Stimulated activated CD4-positive, alpha-beta T cell treated with anti-CD3 and anti-CD28 coated beads, Interleukin-1b, Interleukin-23, amount 100 ng/mL, for 4 hours (primary cell): ENCODE measurements at regions not wholly inside any gene's neighbourhood (a gene's known extent, or its start where the extent isn't known, plus 50 kb on each side); places are given as distances from the start of the nearest gene placed in this dataset.

Experiments used
- DNase-seq, 2 donors: peaks; one replicate each; pipeline ENCODE4 v3.0.0-alpha.2; 2020; ENCODE audit warnings: low read depth in 2 of 2

DNA sequence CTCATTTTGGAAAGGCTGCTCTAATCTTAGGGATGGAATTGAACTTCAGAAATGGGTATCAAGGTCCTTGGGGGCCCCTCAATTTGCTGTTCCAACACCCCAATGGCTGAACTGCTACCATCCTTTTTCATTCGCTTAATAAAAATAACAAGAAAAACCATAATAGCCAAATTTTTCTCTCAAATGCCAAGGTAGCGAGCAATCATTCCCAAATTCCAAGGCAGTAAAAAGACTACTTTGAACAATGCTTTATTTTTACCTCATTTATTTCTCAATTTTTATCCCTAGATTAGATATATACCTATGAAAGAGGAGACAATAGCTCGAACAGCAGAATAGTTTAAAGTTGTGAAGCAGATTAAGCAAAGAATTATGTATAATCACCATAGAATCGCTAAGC, 323.4 kb upstream of the SLC7A11 start:
- no peak for DNase-seq

GRCh38 chr4:138562544-138562991, 320.4 kb upstream of the SLC7A11 start:
- no peak for DNase-seq

DNA sequence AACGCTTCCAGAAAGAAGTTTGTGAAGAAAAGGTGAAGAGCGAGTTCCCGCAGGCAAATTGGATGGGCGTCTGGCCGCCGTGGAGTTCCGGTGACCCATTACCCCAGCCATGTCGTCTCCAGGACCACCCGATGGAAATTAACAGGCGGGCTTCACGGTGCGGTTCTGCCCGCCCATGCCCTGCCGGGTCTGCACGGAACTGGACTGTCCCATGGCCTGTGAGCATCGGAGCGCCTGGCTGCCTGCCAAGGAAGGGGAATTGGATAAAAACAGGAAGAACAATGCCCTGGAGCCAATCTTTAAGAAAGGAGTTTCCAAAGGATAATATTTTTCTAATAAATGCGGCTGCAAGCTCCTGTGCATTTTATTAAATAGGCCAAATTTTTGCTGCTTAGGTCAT, 319.8 kb upstream of the SLC7A11 start:
- no peak for DNase-seq

DNA sequence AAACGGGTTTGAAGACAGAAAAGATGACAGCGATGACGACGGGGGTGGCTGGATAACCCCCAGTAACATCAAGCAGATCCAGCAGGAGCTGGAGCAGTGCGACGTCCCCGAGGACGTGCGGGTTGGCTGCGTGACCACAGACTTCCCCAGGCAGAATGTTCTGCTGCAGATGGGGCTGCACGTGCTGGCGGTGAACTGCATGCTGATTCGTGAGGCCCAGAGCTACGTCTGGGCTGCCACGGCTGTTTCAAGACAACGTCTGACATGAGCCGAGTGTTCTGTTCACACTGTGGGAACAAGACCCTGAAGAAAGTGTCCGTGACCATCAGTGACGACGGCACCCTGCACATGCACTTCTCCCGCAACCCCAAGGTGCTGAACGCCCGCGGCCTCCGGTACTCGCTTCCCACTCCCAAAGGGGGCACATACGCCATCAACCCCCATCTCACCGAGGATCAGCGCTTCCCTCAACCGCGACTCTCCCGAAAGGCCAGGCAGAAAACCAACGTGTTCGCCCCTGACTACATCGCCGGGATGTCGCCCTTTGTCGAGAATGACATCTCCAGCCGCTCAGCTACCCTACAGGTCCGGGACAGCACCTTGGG, 319.2 kb upstream of the SLC7A11 start:
- DNase-seq = no peak

GRCh38 chr4:138560448-138560847, 318.3 kb upstream of the SLC7A11 start:
- no peak for DNase-seq

GRCh38 chr4:138558886-138559285, 316.7 kb upstream of the SLC7A11 start:
- DNase-seq = no peak

GRCh38 chr4:138555584-138555983, 313.4 kb upstream of the SLC7A11 start:
- DNase-seq = no peak

DNA sequence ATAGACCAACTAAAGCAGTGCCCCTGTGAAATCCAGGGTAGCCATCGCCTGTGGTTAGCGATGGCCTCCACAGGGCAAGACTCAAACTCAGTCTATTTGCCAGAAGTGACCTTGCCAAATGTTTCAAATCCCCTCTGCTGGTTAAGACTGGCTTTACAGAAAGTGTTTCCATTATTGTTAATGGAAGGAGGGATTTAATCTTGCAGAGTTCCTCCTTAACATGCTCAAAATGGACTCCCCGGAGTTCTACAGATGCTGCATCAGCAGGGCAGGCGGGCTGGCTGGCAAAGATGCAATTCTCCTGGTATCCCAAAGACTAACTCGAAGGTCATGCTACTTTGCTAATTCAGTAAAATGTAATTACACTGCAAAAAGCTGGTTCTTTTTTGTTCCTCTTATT, 313.0 kb upstream of the SLC7A11 start:
- DNase-seq = no peak

DNA sequence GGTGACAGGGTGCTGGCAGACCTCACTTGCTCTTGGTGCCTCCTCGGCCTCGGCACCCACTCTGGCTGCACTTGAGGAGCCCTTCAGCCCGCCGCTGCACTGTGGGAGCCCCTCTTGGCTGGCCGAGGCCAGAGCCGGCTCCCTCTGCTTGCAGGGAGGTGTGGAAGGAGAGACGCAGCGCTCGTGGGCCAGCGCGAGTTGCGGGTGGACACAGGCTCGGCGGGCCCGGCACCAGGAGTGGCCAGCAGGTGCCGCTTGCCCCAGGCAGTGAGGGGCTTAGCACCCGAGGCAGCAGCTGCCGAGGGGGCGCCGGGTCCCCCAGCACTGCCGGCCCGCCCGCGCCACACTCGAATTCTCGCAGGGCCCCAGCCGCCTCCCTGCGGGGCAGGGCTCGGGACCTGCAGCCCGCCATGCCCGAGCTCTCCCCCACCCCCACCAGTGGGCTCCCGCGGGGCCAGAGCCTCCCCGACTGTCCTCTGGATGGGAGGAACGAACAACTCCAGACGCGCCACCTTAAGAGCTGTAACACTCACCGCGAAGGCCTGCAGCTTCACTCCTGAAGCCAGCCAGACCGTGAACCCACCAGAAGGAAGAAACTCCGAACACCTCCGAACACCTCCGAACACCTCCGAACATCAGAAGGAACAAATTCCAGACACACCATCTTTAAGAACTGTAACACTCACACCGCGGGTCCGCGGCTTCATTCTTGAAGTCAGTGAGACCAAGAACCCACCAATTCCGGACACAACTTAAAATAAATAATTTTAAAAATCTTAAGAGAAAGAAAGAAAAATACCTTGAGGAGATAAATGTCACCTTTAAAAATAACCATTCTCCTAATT, 311.1 kb upstream of the SLC7A11 start:
- DNase-seq = no peak

DNA sequence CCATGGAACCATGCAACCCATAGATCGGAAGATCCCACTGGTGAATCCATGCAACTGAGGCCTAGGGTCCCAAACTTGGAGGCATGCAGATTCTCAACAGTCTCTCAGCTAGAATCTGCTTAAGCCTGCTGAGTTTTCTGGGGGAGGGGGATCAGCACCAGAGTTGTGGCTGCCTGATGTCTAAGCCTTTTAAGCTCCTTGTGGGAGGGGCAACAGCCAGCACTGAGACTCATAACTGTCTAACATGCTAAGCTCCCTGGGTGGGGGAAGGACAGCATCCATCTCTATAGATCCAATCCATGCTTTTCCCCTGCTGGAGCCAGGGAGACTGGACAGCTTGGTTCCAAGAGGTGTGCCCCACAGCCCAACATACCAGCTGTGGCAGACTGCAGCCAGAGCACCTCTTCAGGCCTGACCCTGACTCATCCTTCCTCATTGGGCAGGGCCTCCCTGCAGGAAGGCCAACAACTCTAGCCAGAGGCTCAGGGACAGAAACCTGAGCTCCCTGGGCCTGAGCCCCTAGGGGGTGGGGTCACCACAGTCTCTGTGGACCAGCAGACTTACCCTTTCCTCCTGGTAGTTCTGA, 300.1 kb upstream of the SLC7A11 start:
- DNase-seq = no peak

DNA sequence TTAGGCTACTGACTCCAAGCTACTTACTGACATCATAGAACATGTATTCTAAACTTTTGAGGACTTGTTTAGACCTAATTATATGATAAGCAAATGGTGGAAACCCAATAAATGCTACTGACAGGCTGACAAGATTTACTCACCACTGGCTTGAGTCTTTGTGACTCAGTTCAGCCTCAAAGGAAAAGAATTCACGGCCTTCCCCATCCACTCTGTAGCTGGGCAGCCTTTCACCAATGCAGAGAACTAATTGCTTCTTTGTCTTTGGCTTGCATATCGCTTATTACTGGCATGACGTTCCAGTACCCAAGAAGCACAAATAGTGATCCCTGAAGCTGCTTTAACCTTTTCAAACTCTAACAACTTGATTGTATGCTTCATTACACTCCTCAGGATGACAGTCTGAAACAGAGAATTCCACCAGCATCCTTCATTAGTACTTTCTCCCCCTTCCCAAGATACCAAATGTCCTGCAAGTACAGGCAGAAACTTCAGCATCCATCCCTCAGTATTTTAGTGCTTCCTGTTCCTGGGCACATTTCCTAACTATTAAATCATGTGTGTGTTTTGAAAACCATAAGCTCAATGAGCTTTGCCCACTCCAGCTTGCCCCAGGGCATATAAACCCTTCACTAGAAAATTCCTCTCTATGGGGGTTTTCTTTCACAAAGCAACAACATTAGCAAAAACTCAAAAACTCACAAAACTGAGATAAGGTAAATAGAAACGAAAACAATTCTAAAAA, 298.1 kb upstream of the SLC7A11 start:
- DNase-seq = no peak

GRCh38 chr4:138538743-138539142, 296.6 kb upstream of the SLC7A11 start:
- no peak for DNase-seq

DNA sequence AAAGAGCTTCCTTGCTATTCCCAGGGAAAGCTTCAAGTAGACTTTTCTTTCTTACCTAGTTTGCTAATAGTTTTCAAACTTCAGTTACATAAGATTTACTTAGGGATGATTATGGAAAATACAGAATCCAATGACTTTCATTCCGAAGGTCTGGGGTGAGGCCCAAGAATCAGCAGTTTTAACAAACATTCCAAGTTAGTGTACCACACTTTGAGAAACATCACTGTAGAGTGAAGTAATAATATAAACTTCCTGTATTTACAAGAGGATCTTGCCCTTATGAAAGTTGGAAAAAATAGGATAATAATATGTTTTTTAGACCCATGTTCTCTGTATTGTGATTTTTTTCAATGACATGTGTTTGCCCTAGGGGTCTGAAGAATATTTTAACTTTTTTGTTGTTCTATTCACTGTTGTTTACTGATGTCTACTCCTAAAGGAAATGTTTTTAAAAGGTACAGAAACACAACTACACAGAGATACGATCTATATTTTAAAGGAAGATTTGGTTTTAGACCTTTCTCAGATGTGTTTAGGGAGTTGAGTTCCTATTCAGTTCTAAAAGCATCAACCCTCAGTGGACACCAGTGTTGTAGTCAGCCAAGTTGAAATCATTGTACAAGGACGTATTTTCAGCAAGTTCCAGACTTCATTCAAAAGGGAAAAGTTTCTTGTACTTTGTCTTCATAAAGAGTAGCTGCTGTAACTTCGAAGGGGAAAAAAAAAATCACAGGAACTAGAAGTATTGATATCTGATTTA, 295.8 kb upstream of the SLC7A11 start:
- DNase-seq = no peak

GRCh38 chr4:138535316-138535715, 293.2 kb upstream of the SLC7A11 start:
- DNase-seq = no peak

- DNase-seq = no peak
Measured at GRCh38 chr4:138522366-138522765, 280.2 kb upstream of the SLC7A11 start.

DNA sequence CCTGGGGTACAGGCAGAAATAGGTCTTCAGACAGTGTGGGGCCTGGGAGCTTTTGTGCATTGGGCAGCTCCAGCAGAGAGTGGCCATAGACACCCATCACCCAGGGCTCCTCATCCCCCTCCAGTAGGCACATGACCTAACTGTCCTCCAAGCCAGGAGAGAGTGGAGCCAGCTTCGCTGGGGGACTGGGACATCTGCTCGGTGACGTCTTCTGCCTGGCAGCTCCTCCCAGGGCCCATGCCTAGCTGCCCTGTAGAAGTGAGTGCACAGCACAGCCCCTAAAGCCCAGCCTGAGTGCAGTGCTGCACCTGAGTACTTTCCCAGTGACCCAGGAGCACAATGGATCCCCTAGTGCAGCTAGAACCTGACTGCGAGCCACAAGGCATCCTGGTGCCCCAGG, 279.7 kb upstream of the SLC7A11 start:
- DNase-seq = no peak

GRCh38 chr4:138519436-138519835, 277.3 kb upstream of the SLC7A11 start:
- no peak for DNase-seq

- DNase-seq = no peak
Measured at GRCh38 chr4:138513535-138513934, 271.4 kb upstream of the SLC7A11 start.

DNA sequence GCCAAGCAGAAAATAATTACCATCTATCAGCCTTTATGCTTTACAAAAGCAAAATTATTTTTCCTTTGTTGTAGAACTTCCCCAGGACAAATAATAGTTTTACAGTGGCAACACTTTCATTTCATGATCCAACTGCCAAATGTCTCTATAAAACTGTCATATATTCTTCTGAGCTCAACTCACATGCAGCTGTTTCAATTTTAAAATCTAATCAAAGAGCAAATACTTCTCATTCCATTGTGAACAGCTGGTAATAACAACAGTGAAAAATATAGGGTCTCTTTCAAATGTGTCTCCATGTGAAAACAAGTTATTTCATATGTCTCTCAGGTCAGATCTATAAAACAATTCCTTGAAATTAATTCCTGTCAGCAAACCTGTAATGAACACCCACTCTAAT, 270.6 kb upstream of the SLC7A11 start:
- no peak for DNase-seq

DNA sequence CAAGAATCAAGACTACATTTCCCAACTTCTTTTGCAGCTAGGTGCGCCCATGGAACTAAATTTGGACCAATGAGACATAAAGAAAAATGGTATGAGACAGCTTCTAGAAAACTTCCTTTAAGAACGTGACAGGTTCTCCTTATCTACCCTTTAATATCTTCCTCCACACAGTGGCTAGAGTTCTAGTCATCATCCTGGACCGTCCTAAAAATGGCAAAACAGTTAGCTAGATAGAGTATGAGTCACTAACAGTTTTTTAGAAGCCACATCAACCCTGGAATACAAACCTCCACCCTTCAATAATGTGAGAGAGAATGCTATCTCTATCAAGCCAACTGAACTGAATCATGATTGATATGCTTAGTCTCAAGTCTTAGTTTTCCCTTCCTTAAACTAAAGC, 267.9 kb upstream of the SLC7A11 start:
- DNase-seq = no peak

DNA sequence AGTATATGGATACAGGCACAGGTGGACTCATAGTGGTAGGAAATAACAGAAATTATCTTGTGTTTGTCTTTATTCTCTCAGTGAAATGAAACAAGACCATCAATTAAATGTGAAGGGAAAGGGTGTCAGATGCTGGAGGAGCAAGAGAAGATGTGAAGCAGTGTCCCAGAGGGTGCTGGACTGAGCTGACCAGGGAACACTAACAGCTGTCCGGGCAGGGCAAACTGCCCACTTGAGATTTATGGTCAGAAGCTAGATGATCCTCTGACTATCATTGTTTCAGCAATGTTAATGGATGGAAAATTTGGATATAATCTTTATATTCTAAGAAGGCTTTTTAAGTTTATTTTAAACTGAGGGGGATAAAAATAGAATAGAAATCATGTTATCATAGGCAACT, 267.2 kb upstream of the SLC7A11 start:
- no peak for DNase-seq

DNA sequence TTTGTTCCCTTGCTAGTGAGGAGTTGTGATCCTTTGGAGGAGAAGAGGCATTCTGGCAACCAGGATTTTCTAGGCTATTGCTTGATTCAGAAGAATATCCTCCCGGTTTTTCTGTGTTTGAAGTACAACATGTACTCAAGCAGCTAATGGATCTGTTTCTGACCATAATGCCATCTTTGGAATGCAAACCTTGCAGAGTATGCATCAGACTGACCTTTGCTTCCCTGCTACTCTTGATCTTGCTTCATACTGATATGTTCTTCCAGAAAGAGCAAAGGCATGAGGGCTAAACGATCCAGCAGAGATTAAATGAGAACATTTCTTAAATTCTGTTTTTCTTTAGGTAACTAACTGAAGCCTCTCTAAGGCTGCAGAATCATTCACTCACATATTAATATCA, 265.4 kb upstream of the SLC7A11 start:
- DNase-seq = no peak
